ENCODE measurements at regions not wholly inside any gene's neighbourhood (a gene's known extent, or its start where the extent isn't known, plus 50 kb on each side); places are given as distances from the start of the nearest gene placed in this dataset.

GRCh38 chr3:144287001-144287400 lies 315.4 kb downstream of the DIPK2A start:
- no peak for TF ChIP-seq CTCF (IDR thresholded peaks at IDR 0.05; ENCODE audit: low read depth, low read length, missing input control)
- no peak for TF ChIP-seq YY1 (IDR thresholded peaks at IDR 0.05)
- TF ChIP-seq EGR1 (IDR thresholded peaks at IDR 0.05; ENCODE audit: low read depth in 2 of 2) = no peak
- TF ChIP-seq REST (IDR thresholded peaks at IDR 0.05) = no peak
- TF ChIP-seq RAD21 (IDR thresholded peaks at IDR 0.05) = no peak
- no peak for TF ChIP-seq JUND (IDR thresholded peaks at IDR 0.05)
- no peak for TF ChIP-seq MAX (IDR thresholded peaks at IDR 0.05)
- TF ChIP-seq TAF1 (conservative IDR thresholded peaks at IDR 0.05) = no peak
- no peak for TF ChIP-seq SP1 (IDR thresholded peaks at IDR 0.05)
- no peak for TF ChIP-seq ZBTB33 (IDR thresholded peaks at IDR 0.05)
- no peak for TF ChIP-seq GABPA (IDR thresholded peaks at IDR 0.05 in 1 of 2, conservative IDR thresholded peaks at IDR 0.05 in 1 of 2)
- no peak for TF ChIP-seq ATF3 (IDR thresholded peaks at IDR 0.05)
- TF ChIP-seq FOXA1 (IDR thresholded peaks at IDR 0.05) = no peak
- TF ChIP-seq RXRA (IDR thresholded peaks at IDR 0.05) = no peak
